NCI-H82 treated with DMSO at 0.1 percent for 48 hours (cell line): ENCODE measurements at regions not wholly inside any gene's neighbourhood (a gene's known extent, or its start where the extent isn't known, plus 50 kb on each side); places are given as distances from the start of the nearest gene placed in this dataset.

Experiments used
- DNase-seq: peaks from one replicate; lab custom pipeline; 2025; ENCODE audit not compliant: unreplicated experiment; lab: John Stamatoyannopoulos, UW

DNA sequence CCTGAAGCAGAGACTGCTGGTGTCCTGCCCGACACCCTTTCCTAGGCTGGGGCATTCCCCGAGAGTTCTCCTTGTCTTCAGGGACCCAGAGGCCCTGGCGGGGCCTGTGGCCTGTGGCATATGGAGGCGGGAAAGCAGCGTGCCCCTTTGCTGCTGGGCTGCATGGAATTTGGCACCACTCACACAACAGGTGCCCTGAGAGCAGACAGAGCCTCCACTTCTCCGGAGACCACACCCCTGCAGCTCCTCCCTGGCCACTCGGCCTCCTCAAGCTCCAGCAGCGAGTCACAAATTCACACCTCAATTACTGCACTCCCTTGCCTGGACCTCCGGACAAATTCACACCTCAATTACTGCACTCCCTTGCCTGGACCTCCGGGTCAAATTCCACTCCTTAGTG is 1375.2 kb downstream of the TBC1D22A start:
- DNase-seq, result no peak

GRCh38 chr22:48135592-48135991 is 1373.1 kb downstream of the TBC1D22A start:
- no peak for DNase-seq

DNA sequence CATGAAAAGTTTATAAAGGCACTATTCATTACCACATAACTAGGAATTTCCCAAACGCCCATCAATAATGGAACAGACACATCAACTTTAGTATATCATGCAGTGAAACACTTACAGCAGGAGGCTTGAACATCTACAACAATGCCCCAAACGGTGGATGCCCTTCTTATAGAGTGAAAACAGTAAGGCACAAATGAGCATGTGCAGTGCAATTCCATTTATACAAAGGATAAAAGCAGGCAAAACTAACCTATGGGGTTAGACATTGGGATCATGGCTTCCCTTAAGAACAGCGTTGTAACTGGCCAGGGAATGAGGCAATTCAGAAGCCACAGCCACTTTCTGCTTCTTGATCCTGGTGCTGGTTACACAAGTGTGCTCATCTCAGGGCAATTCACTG is 1363.0 kb downstream of the TBC1D22A start:
- no peak for DNase-seq

GRCh38 chr22:48121984-48122383 is 1359.5 kb downstream of the TBC1D22A start:
- no peak for DNase-seq

- no peak for DNase-seq
These were observed 1356.2 kb downstream of the TBC1D22A start for GRCh38 chr22:48118654-48119053.

DNA sequence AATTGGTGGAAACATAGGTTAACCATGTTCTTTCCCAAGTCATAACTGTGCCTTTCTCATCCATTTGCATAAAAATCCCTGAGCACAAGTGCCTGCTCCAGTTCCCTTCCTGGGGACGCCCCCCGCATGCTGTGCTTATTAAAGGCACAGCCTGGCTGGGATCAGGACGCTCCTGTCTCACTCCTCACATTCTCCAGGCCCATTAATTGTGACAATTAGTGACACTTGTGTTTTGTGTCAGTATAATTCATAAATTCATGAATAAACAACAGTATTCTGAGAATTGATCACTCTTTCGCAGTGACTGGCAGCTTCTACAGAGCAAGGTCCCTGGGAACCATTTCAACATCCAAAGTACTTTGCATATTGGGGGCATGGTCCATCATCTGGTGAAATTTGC is 1354.4 kb downstream of the TBC1D22A start:
- DNase-seq, result no peak

DNA sequence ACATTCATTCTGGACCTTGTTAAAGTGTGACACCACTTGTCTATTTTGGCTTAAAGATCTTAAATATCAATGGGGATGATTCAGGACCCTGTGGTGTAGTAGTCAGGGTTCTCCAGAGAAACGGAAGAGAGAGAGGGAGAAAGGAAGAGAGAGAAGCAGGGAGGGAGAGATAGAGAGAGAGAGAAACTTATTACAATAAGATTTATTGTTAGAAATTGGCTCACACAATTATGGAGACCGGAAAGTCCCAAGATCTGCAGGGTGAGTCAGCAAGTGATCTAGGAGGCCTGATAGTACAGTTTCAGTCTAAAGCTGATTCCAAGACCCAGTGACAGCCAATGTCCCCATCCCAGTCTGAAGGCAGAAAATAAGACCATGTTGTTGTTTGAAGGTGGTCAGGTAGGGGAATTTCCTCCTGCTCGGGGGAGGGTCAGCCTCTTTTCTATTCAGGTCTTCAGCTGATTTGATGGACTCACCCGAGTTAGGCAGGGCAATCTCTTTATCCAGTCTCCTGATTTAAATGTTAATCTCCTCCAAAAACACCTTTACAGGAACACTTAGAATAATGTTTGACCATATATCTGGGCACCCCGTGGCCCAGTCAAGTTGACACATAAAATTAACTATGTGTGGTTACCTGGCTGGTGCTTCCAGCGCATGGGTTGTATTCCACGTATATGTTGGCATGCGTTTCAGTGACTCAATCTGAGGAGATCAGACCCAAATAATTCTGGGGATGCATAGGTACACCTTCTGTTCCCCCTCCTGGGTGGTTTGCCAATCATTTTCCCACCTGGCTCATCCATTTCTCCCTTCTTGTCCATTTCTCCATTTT is 1350.5 kb downstream of the TBC1D22A start:
- no peak for DNase-seq

- no peak for DNase-seq
These were observed 1344.3 kb downstream of the TBC1D22A start for GRCh38 chr22:48106715-48107259.

- DNase-seq, result no peak
These were observed 1343.8 kb downstream of the TBC1D22A start for GRCh38 chr22:48106215-48106614.

- DNase-seq, result no peak
These were observed 1342.8 kb downstream of the TBC1D22A start for GRCh38 chr22:48105259-48105658.

GRCh38 chr22:48104766-48105165 is 1342.3 kb downstream of the TBC1D22A start:
- no peak for DNase-seq

DNA sequence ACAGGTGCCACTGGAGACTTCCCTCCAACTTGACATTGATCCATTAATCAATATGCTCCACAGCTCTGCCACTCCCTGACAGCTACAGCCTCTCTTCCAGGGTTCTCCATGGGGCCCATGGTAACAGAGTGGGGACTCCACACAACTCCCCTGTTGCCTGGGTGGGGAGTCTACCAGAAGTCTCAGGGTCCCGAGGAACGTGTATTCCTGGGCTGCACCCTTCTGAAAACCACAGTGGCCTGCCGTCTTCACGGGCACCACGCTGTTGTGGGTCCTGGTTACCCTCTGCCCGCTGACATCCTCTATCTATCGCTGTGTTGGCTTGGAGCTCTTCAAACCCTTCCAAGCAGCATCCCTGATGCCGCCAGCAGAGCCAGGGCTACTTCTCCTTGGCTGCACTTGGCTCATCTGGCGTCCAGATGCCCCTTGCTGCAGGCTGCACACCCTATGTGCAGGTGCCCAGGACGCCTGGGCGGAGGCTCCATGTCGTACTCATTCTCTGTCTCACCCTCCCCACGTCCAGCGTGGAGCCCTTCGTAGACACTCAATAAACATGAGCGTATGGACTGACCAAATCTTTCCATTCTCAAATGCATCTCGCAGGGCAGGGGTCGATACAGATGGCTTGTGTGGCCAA is 1341.8 kb downstream of the TBC1D22A start:
- DNase-seq, result no peak

GRCh38 chr22:48103126-48103875 is 1340.9 kb downstream of the TBC1D22A start:
- no peak for DNase-seq

DNA sequence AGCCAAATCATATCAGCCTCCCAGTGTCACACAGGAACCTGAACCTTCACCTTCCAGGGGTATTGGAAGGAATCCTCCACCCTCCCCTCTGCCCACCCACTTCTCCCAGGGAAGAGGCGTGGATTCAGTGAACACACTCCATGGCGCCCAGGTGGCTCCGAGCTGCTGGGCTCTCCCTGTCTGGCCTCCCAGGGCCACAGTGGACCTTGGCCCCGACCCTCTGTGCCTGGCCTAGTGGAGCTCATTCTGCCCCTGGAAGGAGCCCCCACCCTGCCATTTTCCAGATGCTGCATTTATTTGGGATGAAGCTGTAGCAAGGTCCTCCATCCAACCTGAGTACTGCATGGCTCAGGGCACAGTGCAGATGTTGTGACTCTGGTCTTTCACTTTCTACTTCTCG is 1340.1 kb downstream of the TBC1D22A start:
- no peak for DNase-seq

- no peak for DNase-seq
These were observed 1339.3 kb downstream of the TBC1D22A start for GRCh38 chr22:48101704-48102103.

DNA sequence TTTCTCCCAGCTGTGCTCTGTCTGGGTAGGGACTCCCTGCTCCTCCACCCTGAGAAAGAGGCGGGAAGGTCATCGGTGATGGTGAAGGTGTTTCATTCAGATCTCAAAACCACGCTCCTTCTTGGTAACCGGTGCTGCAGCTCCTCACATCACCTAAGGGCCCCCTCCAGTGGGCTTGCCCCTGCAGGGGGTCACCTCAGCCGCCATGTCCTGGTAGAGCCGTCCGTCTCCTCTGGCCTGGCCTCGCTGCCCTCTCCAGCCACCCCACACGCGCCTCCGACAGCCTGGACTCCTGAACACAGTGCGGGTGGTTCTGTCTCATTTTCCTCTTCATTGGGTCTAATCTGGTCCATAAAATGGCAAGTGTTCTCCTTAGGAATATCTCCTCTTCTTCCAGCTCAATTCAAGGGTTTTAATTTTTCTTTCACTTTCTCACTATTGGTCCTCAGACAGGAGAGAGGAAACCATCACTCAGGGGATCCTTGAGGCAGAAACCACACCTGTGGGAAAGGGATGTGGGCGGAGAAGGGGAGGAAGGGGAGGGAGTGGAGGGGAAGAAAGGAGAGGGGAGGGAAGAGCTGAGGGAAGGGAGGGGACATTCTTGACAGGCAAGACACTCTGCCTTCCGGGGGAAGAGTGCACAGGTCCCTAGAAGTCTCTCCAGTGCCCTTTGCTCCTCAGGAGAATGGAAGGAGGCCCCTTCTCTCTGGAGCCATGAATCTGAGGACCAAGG is 1338.4 kb downstream of the TBC1D22A start:
- no peak for DNase-seq

GRCh38 chr22:48099671-48100070 is 1337.2 kb downstream of the TBC1D22A start:
- DNase-seq, result no peak

DNA sequence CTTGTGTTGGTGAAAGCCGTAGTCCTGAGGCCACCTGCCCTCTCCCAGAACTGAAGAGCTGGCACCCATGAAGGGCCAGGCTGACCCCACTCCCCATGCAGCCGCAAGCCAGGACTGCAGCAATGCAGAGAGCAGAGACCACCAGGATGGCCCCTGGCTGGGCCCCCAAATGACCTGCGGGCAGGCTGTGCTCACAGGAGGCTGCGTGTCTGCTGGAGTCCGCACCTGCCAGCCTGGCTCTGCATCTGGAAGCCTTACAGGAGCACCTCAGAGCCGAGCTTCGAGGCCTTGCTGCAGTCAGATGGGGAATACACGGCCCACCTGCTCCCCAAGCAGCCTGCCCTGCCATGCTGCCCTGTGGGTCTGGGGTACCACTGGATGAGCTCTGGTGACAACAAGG is 1336.8 kb downstream of the TBC1D22A start:
- DNase-seq, result no peak

GRCh38 chr22:48098921-48099245 is 1336.4 kb downstream of the TBC1D22A start:
- no peak for DNase-seq

GRCh38 chr22:48098243-48098920 is 1335.9 kb downstream of the TBC1D22A start:
- DNase-seq, result no peak

GRCh38 chr22:48097723-48098122 is 1335.3 kb downstream of the TBC1D22A start:
- no peak for DNase-seq
